ENCODE measurements at regions not wholly inside any gene's neighbourhood (a gene's known extent, or its start where the extent isn't known, plus 50 kb on each side); places are given as distances from the start of the nearest gene placed in this dataset.

DNA sequence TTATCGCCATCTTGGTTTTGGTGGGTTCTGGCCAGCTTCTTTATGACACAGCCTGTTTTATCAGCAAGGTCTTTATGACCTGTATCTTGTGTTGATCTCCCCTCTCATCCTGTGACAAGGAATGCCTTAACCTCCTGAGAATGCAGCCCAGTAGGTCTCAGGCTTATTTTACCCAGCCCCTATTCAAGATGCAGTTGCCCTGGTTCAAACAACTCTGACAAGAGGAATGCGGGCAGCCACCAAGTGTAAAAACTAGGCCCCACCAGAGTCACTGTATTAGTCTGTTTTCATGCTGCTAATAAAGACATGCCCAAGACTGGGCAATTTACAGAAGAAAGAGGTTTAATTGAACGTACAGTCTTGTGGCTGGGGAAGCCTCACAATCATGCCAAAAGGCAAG, 671.3 kb downstream of the SORCS1 start:
- H3K27me3 Mint-ChIP-seq (ENCODE audit: low read depth): peaks cover 9% of the 10 kb centered on the region
- DNase-seq (ENCODE audit: low spot score in 2 of 2, unreplicated experiment in 2 of 2): no peak
- H3K27ac Mint-ChIP-seq: no peak overlapping the region
- no peaks in the 10 kb centered on the region for H3K36me3 Mint-ChIP-seq
- H3K4me3 Mint-ChIP-seq: no peak overlapping the region
- peaks cover 5% of the 10 kb centered on the region for H3K9me3 Mint-ChIP-seq
- TF ChIP-seq, protein P1, sequence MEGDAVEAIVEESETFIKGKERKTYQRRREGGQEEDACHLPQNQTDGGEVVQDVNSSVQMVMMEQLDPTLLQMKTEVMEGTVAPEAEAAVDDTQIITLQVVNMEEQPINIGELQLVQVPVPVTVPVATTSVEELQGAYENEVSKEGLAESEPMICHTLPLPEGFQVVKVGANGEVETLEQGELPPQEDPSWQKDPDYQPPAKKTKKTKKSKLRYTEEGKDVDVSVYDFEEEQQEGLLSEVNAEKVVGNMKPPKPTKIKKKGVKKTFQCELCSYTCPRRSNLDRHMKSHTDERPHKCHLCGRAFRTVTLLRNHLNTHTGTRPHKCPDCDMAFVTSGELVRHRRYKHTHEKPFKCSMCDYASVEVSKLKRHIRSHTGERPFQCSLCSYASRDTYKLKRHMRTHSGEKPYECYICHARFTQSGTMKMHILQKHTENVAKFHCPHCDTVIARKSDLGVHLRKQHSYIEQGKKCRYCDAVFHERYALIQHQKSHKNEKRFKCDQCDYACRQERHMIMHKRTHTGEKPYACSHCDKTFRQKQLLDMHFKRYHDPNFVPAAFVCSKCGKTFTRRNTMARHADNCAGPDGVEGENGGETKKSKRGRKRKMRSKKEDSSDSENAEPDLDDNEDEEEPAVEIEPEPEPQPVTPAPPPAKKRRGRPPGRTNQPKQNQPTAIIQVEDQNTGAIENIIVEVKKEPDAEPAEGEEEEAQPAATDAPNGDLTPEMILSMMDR (IDR thresholded peaks at IDR 0.05; ENCODE audit: unreplicated experiment): no peak
- H3K4me1 Mint-ChIP-seq: no peaks in the 10 kb centered on the region

DNA sequence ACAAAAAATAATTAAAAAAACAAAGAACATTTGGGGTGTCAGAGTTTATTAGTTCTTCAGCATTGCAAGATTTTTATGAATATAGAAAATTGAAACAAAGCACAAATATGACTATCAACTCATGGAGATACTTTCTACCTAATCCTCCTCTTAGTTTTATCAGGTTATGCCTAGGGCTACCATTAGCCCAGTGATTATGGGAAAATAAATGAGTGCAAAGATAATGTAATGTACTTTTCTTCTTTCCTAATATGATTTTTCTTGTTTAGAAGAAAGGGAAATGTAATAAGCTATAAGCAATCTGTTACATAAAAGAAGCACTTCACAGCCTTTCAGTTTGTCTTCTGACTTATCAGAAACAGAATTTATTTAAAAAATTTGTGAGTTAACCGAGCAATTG, 676.8 kb downstream of the SORCS1 start:
- H3K4me3 Mint-ChIP-seq: no peak overlapping the region
- TF ChIP-seq, protein P1 (IDR thresholded peaks at IDR 0.05; ENCODE audit: unreplicated experiment): no peak
- no peak for DNase-seq (ENCODE audit: low spot score in 2 of 2, unreplicated experiment in 2 of 2)
- peaks cover 4% of the 10 kb centered on the region for H3K27me3 Mint-ChIP-seq (ENCODE audit: low read depth)
- H3K36me3 Mint-ChIP-seq: no peaks in the 10 kb centered on the region
- peaks cover 5% of the 10 kb centered on the region for H3K9me3 Mint-ChIP-seq
- no peak overlapping the region for H3K27ac Mint-ChIP-seq
- H3K4me1 Mint-ChIP-seq: no peaks in the 10 kb centered on the region

DNA sequence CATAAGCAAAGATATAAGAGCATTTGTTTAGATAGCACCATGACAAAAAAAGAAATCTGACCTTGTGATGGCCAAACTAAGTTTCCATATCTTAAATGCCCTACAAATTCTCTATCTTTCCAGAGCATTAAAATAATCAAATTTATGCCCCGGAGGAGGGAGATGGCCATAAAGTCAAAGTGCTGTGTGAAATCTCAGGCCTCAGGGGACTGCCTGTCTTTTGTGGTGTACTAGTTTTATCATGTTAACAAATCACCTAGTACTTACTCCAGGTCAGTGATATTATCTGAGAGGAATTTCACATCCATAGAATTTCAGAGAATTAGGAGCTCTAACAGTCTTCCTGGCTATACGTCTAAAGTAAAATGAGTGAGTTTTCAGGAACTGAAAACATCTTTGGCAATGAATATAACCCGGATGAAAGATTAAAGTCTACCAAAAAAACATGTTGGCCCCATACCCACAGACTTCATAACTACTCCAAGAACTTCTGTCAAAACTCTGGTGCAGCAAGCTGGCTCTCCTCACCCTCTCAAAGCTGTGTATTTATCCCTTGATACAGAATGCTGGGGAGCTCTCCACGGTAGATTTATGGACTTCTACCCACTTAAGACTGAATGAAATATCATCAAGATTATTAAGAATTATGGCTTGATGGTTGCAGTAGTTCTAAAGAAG, 682.8 kb downstream of the SORCS1 start:
- no peak for DNase-seq (ENCODE audit: low spot score in 2 of 2, unreplicated experiment in 2 of 2)
- no peaks in the 10 kb centered on the region for H3K9me3 Mint-ChIP-seq
- no peak overlapping the region for H3K27ac Mint-ChIP-seq
- peaks cover 4% of the 10 kb centered on the region for H3K4me1 Mint-ChIP-seq
- peaks cover 3% of the 10 kb centered on the region for H3K27me3 Mint-ChIP-seq (ENCODE audit: low read depth)
- no peak overlapping the region for H3K4me3 Mint-ChIP-seq
- H3K36me3 Mint-ChIP-seq: no peaks in the 10 kb centered on the region
- TF ChIP-seq, protein P1 (IDR thresholded peaks at IDR 0.05; ENCODE audit: unreplicated experiment): no peak

DNA sequence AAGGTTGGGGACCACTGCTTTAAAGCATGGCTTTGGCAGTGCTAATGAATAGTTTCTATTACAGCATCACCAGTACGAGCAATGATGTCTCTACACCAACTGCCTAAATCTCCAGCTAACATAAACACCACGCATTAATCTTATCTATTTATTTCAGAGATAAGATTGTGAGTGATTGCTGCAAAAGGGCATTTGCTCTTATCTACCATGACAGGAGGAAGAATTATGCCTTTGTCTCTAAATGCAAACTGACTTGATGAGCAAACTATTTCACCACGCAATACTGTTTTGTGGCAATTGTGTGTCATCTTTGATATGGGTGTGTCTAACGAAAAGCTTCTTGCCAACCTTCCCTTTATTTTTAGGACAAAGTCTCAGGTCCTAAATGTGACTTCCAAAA, 684.9 kb downstream of the SORCS1 start:
- no peak for DNase-seq (ENCODE audit: low spot score in 2 of 2, unreplicated experiment in 2 of 2)
- H3K9me3 Mint-ChIP-seq: no peaks in the 10 kb centered on the region
- TF ChIP-seq, protein P1 (IDR thresholded peaks at IDR 0.05; ENCODE audit: unreplicated experiment): no peak
- peaks cover 4% of the 10 kb centered on the region for H3K4me1 Mint-ChIP-seq
- no peaks in the 10 kb centered on the region for H3K27me3 Mint-ChIP-seq (ENCODE audit: low read depth)
- H3K27ac Mint-ChIP-seq: no peak overlapping the region
- no peak overlapping the region for H3K4me3 Mint-ChIP-seq
- H3K36me3 Mint-ChIP-seq: no peaks in the 10 kb centered on the region

DNA sequence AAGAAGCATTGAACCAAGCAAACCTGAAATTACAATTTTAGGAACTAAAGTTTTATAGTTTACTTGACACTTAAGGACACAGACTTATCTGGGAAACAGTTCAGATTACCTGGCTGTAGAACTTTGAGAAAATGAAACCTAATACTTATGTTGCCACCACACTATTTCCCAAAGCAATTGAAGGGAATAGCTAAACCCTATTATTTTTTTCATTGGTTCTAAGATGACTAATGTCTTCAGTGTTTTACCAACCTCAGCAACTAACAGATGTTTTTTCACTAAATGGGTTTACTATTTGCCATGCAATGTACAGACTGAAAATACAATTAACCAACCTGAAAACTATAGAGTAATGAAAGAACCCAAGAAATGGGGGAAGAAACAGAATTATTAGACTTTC, 689.6 kb downstream of the SORCS1 start:
- Mint-ChIP-seq H3K4me1 (no peaks in the 10 kb centered on the region), H3K9me3 (peaks cover 9% of the 10 kb centered on the region), H3K4me3 (no peak overlapping the region), H3K36me3 (no peaks in the 10 kb centered on the region), H3K27me3 (ENCODE audit: low read depth) (peaks cover 5% of the 10 kb centered on the region), H3K27ac (no peak overlapping the region)
- DNase-seq (ENCODE audit: low spot score in 2 of 2, unreplicated experiment in 2 of 2): no peak
- TF ChIP-seq, protein P1 (IDR thresholded peaks at IDR 0.05; ENCODE audit: unreplicated experiment): no peak

All from mesothelial cell of epicardium (in vitro differentiated cells).